ENCODE measurements at regions not wholly inside any gene's neighbourhood (a gene's known extent, or its start where the extent isn't known, plus 50 kb on each side); places are given as distances from the start of the nearest gene placed in this dataset.

DNA sequence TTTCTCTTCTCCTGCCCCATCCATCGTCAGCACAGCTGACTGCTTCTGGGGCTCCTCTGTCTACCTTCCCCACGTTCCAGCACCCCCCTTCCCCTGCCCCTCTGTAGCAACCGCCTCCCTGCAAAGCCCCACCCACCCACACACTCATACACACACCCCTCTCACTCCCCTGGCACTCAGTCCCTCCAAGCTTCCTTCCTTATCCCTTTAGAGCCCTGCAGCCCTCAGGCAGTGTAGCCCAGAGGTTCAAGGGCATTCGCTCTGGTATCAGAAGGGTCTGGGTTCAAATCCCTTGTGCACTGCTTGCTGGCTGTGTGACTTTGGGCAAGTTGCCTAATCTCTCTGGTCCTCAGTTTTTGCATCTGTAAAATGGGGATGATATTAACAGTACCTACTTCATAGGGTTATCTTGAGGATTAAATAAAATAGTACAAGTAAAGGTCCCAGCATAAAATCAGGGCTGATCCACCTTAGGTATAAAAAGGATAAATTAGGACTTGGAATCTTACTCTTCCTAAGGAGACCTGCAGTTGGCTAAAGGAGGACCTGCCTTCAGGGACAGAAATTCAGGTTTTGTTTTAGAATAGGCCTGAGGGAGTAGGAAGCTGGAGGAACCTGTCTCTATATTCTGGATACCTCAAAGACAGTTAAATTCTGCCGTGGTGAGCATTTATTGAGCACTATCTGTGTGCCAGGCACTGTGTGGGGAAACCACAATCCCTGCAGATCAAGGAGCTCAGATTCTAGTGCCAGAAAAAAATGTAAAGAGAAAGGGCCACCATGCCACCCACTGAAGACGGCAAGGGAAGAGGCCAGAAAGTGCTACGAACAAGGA, 94.1 kb downstream of the SNX5 start:
- intact Hi-C loops (cut with DNase I), result loop anchor here (1.0 to 5.0 kb wide), 2 partner anchors 37 to 78 kb away; no protein-coding TSS in a partner anchor

DNA sequence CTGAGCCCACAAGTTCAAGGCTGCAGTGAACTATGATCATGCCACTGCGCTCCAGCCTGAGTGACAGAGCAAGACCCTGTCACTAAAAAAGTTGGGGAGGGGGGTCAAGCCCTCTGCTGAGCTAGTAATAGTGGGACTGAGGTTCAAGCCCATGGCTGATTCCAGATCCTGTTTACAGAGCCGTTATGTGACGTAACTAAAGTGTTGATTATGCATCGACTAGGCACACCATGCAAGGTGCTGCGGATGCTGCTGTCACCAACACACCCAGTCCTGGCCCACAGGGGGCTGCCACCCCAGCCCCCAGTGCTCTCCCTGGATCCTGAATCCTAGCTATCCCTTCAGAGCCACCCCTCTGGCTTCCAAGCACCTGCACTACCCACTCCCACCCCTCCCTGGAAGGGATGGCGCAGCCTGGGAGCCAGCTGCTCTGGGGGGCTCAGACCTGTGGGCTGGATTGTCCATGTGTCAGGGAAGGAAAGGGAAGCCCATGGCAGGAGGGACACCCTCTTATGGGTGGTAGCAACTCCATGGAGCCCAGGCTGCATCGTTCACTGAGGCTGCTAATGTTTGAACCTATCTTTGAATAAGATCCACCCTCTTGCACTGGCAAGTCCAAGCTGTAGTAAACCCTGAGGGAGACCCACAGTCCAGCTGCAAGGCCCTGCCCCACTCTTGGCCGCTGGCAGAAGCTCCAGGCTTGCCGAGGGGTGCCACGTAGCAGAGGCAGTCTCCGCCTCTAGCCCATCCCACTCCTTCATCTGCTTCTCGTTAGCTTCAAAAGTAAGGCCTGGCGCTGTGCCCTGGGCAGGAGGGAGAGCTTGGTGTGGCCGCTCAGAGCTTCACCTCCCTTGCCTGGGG, 95.0 kb downstream of the SNX5 start:
- Histone ChIP-seq H3K27ac (peak overlapping the region; percentile 45 to 59), H3K4me3 (peak overlapping the region in 1 of 2 donors; percentile 29), H3K27me3 (no peaks in the 10 kb centered on the region), H3K9me3 (no peaks in the 10 kb centered on the region), H3K4me1 (peaks cover 12 to 26% of the 10 kb centered on the region in 2 donors), H3K36me3 (no peaks in the 10 kb centered on the region)
- DNase-seq (ENCODE audit: low spot score in 2 of 2), result peak; percentile 55 to 92
- intact Hi-C loops (cut with DNase I), result loop anchor here (5.0 kb wide), 1 partner anchor 36 kb away; no protein-coding TSS in a partner anchor
- TF ChIP-seq, protein P1, sequence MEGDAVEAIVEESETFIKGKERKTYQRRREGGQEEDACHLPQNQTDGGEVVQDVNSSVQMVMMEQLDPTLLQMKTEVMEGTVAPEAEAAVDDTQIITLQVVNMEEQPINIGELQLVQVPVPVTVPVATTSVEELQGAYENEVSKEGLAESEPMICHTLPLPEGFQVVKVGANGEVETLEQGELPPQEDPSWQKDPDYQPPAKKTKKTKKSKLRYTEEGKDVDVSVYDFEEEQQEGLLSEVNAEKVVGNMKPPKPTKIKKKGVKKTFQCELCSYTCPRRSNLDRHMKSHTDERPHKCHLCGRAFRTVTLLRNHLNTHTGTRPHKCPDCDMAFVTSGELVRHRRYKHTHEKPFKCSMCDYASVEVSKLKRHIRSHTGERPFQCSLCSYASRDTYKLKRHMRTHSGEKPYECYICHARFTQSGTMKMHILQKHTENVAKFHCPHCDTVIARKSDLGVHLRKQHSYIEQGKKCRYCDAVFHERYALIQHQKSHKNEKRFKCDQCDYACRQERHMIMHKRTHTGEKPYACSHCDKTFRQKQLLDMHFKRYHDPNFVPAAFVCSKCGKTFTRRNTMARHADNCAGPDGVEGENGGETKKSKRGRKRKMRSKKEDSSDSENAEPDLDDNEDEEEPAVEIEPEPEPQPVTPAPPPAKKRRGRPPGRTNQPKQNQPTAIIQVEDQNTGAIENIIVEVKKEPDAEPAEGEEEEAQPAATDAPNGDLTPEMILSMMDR (IDR thresholded peaks at IDR 0.05), result no peak

More for the DNA sequence above, 94.1 kb downstream of the SNX5 start:
- TF ChIP-seq, protein P1 (IDR thresholded peaks at IDR 0.05), result no peak
- no peak for DNase-seq (ENCODE audit: low spot score in 2 of 2)
- H3K27ac ChIP-seq, result peak overlapping the region; percentile 45 to 59
- no peaks in the 10 kb centered on the region for H3K27me3 ChIP-seq
- no peaks in the 10 kb centered on the region for H3K9me3 ChIP-seq
- no peaks in the 10 kb centered on the region for H3K36me3 ChIP-seq
- peak overlapping the region in 1 of 2 donors; percentile 29 for H3K4me3 ChIP-seq
- peaks cover 12 to 26% of the 10 kb centered on the region in 2 donors for H3K4me1 ChIP-seq

DNA sequence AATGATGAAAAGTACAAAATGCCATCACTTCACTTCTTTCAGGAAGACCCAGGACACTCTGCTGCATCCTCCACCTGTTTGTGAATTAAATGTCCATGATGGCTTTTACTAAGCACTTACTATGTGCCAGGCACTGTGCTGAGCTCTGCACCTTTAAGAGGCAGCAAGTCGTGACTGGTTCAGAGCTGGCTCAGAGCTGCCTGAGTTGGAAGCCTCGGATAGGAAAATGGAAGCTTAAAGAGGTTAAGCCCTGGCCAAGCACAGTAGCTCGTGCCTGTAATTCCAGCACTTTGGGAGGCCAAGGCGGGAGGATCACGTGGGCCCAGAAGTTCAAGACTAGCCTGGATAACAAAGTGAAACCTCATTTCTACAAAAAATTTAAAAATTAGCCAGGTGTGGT, 95.6 kb downstream of the SNX5 start:
- no peaks in the 10 kb centered on the region for H3K9me3 ChIP-seq
- intact Hi-C loops (cut with DNase I), result loop anchor here (5.0 kb wide), 1 partner anchor 36 kb away; no protein-coding TSS in a partner anchor
- TF ChIP-seq, protein P1 (IDR thresholded peaks at IDR 0.05), result no peak
- peak overlapping the region in 1 of 2 donors; percentile 59 for H3K27ac ChIP-seq
- H3K27me3 ChIP-seq, result no peaks in the 10 kb centered on the region
- H3K4me3 ChIP-seq, result no peak overlapping the region
- peak in 1 of 2 donors; percentile 62 for DNase-seq (ENCODE audit: low spot score in 2 of 2)
- H3K4me1 ChIP-seq, result peaks cover 12 to 26% of the 10 kb centered on the region in 2 donors
- H3K36me3 ChIP-seq, result no peaks in the 10 kb centered on the region

DNA sequence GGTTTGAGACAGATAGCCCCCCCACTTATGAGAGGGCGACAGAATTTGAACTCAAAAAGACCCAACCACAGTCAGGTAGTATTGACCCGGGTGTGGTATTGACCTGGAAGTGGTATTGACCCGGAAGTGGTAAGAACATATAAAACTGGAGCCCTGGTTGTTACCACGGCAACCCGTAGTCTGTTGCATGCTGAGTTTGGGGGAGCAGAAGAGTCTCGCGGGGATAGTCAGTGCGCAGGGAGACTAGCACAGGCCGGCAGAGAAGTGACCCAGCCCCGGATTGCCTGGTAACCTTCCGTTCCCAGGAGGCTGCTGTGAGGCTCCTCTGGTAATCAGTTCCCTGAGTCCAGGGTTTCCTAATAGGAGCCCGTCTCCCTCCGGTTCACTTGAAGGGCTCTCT, 96.2 kb downstream of the SNX5 start:
- peaks cover 12 to 26% of the 10 kb centered on the region in 2 donors for H3K4me1 ChIP-seq
- no peaks in the 10 kb centered on the region for H3K36me3 ChIP-seq
- intact Hi-C loops (cut with DNase I), result loop anchor here (5.0 kb wide), 1 partner anchor 35 kb away; no protein-coding TSS in a partner anchor
- no peak overlapping the region for H3K27ac ChIP-seq
- no peak for DNase-seq (ENCODE audit: low spot score in 2 of 2)
- no peak overlapping the region for H3K4me3 ChIP-seq
- H3K9me3 ChIP-seq, result no peaks in the 10 kb centered on the region
- TF ChIP-seq, protein P1 (IDR thresholded peaks at IDR 0.05), result no peak
- no peaks in the 10 kb centered on the region for H3K27me3 ChIP-seq

DNA sequence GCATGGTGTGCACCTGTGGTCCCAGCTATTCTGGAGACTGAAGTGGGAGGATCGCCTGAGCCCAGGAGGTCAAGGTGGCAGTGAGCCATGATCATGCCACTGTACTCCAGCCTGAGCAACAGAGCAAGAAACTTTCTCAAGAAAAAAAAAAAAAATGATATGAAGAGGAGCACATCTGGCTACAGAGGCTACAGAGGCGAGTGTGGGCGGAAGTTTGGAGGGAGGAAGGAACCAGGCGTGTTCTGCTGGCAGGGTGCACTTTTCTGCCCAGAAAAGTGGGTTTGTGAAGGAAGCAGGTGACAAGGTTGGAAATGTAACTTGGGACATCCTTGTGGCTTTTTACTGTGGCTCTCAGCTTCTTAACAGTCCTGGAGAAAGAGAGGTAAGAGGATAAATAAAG, 96.7 kb downstream of the SNX5 start:
- Histone ChIP-seq H3K27ac (no peak overlapping the region), H3K27me3 (no peaks in the 10 kb centered on the region), H3K36me3 (no peaks in the 10 kb centered on the region), H3K4me1 (peaks cover 12 to 26% of the 10 kb centered on the region in 2 donors), H3K4me3 (no peak overlapping the region), H3K9me3 (no peaks in the 10 kb centered on the region)
- intact Hi-C loops (cut with DNase I), result loop anchor here (5.0 kb wide), 1 partner anchor 35 kb away; no protein-coding TSS in a partner anchor
- TF ChIP-seq, protein P1 (IDR thresholded peaks at IDR 0.05), result no peak
- no peak for DNase-seq (ENCODE audit: low spot score in 2 of 2)

All from ascending aorta (tissue), 2 donors.